ENCODE measurements at regions not wholly inside any gene's neighbourhood (a gene's known extent, or its start where the extent isn't known, plus 50 kb on each side); places are given as distances from the start of the nearest gene placed in this dataset.
"Not testable (repeated sequence)": the region's sequence is repeated elsewhere in the genome, so short reads cannot be mapped to it uniquely, and the experiment has no call there.

- Histone ChIP-seq H3K36me3 (no peaks in the 10 kb centered on the region), H3K9me3 (no peaks in the 10 kb centered on the region), H3K27me3 (no peaks in the 10 kb centered on the region), H3K4me1 (no peaks in the 10 kb centered on the region), H3K27ac (no peak overlapping the region), H3K4me3 (no peak overlapping the region)
- WGBS, 2 donors, result 71 to 85% methylated on average over 1 of the region's 1 CpG
- TF ChIP-seq POLR2A (IDR thresholded peaks at IDR 0.05), result no peak
- no peak for TF ChIP-seq EP300 (IDR thresholded peaks at IDR 0.05)
- no peak for DNase-seq (ENCODE audit: low spot score in 2 of 2)
These were observed 272.8 kb upstream of the STXBP6 start for GRCh38 chr14:25322784-25323183.

- not testable (repeated sequence) for DNase-seq (ENCODE audit: low spot score in 2 of 2); H3K4me3 ChIP-seq; H3K27ac ChIP-seq; H3K36me3 ChIP-seq; H3K4me1 ChIP-seq; H3K9me3 ChIP-seq; H3K27me3 ChIP-seq
- WGBS, 2 donors, result 72 to 94% methylated on average over 4 to 6 of the region's 6 CpGs
These were observed 266.1 kb upstream of the STXBP6 start for GRCh38 chr14:25316007-25316406.

- DNase-seq (ENCODE audit: low spot score in 2 of 2), result no peak
- Histone ChIP-seq H3K36me3 (no peaks in the 10 kb centered on the region), H3K27ac (no peak overlapping the region), H3K9me3 (peaks cover 0 to 3% (median 0%) of the 10 kb centered on the region in 4 donors), H3K27me3 (no peaks in the 10 kb centered on the region), H3K4me3 (no peak overlapping the region), H3K4me1 (no peaks in the 10 kb centered on the region)
- no peak for TF ChIP-seq CTCF (IDR thresholded peaks at IDR 0.05)
- TF ChIP-seq POLR2A (IDR thresholded peaks at IDR 0.05), result no peak
- TF ChIP-seq EP300 (IDR thresholded peaks at IDR 0.05), result no peak
- WGBS, 2 donors, result 54 to 69% methylated on average over 3 of the region's 3 CpGs
These were observed 258.3 kb upstream of the STXBP6 start for GRCh38 chr14:25308244-25308643.

GRCh38 chr14:25303934-25304333 is 254.0 kb upstream of the STXBP6 start:
- no peak for DNase-seq (ENCODE audit: low spot score in 2 of 2)
- TF ChIP-seq CTCF (IDR thresholded peaks at IDR 0.05) (no peak), POLR2A (IDR thresholded peaks at IDR 0.05) (no peak), EP300 (IDR thresholded peaks at IDR 0.05) (no peak)
- peaks cover 0 to 3% (median 0%) of the 10 kb centered on the region in 4 donors for H3K9me3 ChIP-seq
- WGBS, 2 donors, result 51 to 59% methylated on average over 2 of the region's 2 CpGs
- H3K4me3 ChIP-seq, result no peak overlapping the region
- no peak overlapping the region for H3K27ac ChIP-seq
- no peaks in the 10 kb centered on the region for H3K27me3 ChIP-seq
- no peaks in the 10 kb centered on the region for H3K4me1 ChIP-seq
- H3K36me3 ChIP-seq, result no peaks in the 10 kb centered on the region

GRCh38 chr14:25298238-25298637 is 248.3 kb upstream of the STXBP6 start:
- Histone ChIP-seq H3K4me3 (no peak overlapping the region), H3K9me3 (no peaks in the 10 kb centered on the region), H3K27ac (no peak overlapping the region), H3K36me3 (no peaks in the 10 kb centered on the region), H3K27me3 (no peaks in the 10 kb centered on the region), H3K4me1 (no peaks in the 10 kb centered on the region)
- TF ChIP-seq CTCF (IDR thresholded peaks at IDR 0.05), result no peak
- no peak for TF ChIP-seq POLR2A (IDR thresholded peaks at IDR 0.05)
- no peak for TF ChIP-seq EP300 (IDR thresholded peaks at IDR 0.05)
- no peak for DNase-seq (ENCODE audit: low spot score in 2 of 2)

GRCh38 chr14:25290154-25290553 is 240.2 kb upstream of the STXBP6 start:
- not testable (repeated sequence) for DNase-seq (ENCODE audit: low spot score in 2 of 2); H3K27ac ChIP-seq; H3K36me3 ChIP-seq; H3K4me1 ChIP-seq; H3K27me3 ChIP-seq; H3K4me3 ChIP-seq
- H3K9me3 ChIP-seq, result peaks cover 0 to 10% (median 0%) of the 10 kb centered on the region in 4 donors
- 57 to 69% methylated on average over 1 of the region's 1 CpG for WGBS, 2 donors

- 46 to 71% methylated on average over 2 of the region's 2 CpGs for WGBS, 2 donors
- Histone ChIP-seq H3K4me3 (no peak overlapping the region), H3K9me3 (no peaks in the 10 kb centered on the region), H3K4me1 (no peaks in the 10 kb centered on the region), H3K27me3 (no peaks in the 10 kb centered on the region), H3K36me3 (no peaks in the 10 kb centered on the region), H3K27ac (no peak overlapping the region)
- no peak for DNase-seq (ENCODE audit: low spot score in 2 of 2)
- no peak for TF ChIP-seq CTCF (IDR thresholded peaks at IDR 0.05)
- TF ChIP-seq POLR2A (IDR thresholded peaks at IDR 0.05), result no peak
- TF ChIP-seq EP300 (IDR thresholded peaks at IDR 0.05), result no peak
These were observed 224.6 kb upstream of the STXBP6 start for GRCh38 chr14:25274529-25274928.

All from tibial nerve (tissue), 4 donors.